Tongue (tissue), 1 donor: ENCODE measurements at regions not wholly inside any gene's neighbourhood (a gene's known extent, or its start where the extent isn't known, plus 50 kb on each side); places are given as distances from the start of the nearest gene placed in this dataset.
"Not testable (repeated sequence)": the region's sequence is repeated elsewhere in the genome, so short reads cannot be mapped to it uniquely, and the experiment has no call there.

ENCODE experiments used
- DNase-seq: peaks from one replicate; pipeline ENCODE4 v3.0.0-alpha.2; 2015

GRCh38 chr15:38975282-38975990 lies 410.8 kb upstream of the RASGRP1 start:
- DNase-seq = no peak

- DNase-seq = peak; percentile 37
Measured at GRCh38 chr15:38991126-38991525, 426.5 kb upstream of the RASGRP1 start.

- DNase-seq = no peak
Measured at GRCh38 chr15:38991701-38992100, 427.1 kb upstream of the RASGRP1 start.

- peak; percentile 18 for DNase-seq
Measured at GRCh38 chr15:38992506-38992905, 427.9 kb upstream of the RASGRP1 start.

GRCh38 chr15:38992930-38993329 lies 428.3 kb upstream of the RASGRP1 start:
- DNase-seq = no peak

- peak; percentile 4 for DNase-seq
Measured at GRCh38 chr15:38994310-38994709, 429.7 kb upstream of the RASGRP1 start.

GRCh38 chr15:38996111-38996631 lies 431.6 kb upstream of the RASGRP1 start:
- peak; percentile 5 for DNase-seq

GRCh38 chr15:38997841-38998240 lies 433.2 kb upstream of the RASGRP1 start:
- DNase-seq = no peak

- DNase-seq = no peak
Measured at GRCh38 chr15:39000008-39000734, 435.6 kb upstream of the RASGRP1 start.

- no peak for DNase-seq
Measured at GRCh38 chr15:39009740-39010139, 445.1 kb upstream of the RASGRP1 start.

GRCh38 chr15:39011066-39011465 lies 446.5 kb upstream of the RASGRP1 start:
- not testable (repeated sequence) for DNase-seq

- no peak for DNase-seq
Measured at GRCh38 chr15:39013262-39013661, 448.6 kb upstream of the RASGRP1 start.

GRCh38 chr15:39014682-39015081 lies 450.1 kb upstream of the RASGRP1 start:
- no peak for DNase-seq

GRCh38 chr15:39016706-39017105 lies 452.1 kb upstream of the RASGRP1 start:
- no peak for DNase-seq

GRCh38 chr15:39018966-39019365 lies 454.4 kb upstream of the RASGRP1 start:
- no peak for DNase-seq

GRCh38 chr15:39021341-39021740 lies 456.7 kb upstream of the RASGRP1 start:
- no peak for DNase-seq

- peak; percentile 22 for DNase-seq
Measured at GRCh38 chr15:39022532-39023305, 458.1 kb upstream of the RASGRP1 start.

- no peak for DNase-seq
Measured at GRCh38 chr15:39025321-39025720, 460.7 kb upstream of the RASGRP1 start.

- no peak for DNase-seq
Measured at GRCh38 chr15:39025881-39026280, 461.3 kb upstream of the RASGRP1 start.

- DNase-seq = no peak
Measured at GRCh38 chr15:39028069-39028468, 463.5 kb upstream of the RASGRP1 start.

- DNase-seq = no peak
Measured at GRCh38 chr15:39029741-39030140, 465.1 kb upstream of the RASGRP1 start.

- no peak for DNase-seq
Measured at GRCh38 chr15:39030291-39031070, 465.9 kb upstream of the RASGRP1 start.
